Ishikawa (cell line): ENCODE measurements at regions not wholly inside any gene's neighbourhood (a gene's known extent, or its start where the extent isn't known, plus 50 kb on each side); places are given as distances from the start of the nearest gene placed in this dataset.
A peak's percentile ranks its signal among the peaks of the same experiment; 100 is the strongest.

Source experiments
- CEBPB ChIP-seq: IDR thresholded peaks from 2 replicates; pipeline ENCODE4 v1.6.1; 2012
- CREB1 ChIP-seq: IDR thresholded peaks from 2 replicates; pipeline ENCODE4 v1.6.1; 2012; ENCODE audit warnings: low read depth
- EGR1 ChIP-seq: IDR thresholded peaks from 2 replicates; pipeline ENCODE4 v1.6.1; 2012
- EP300 ChIP-seq: IDR thresholded peaks from 2 replicates; pipeline ENCODE4 v1.6.1; 2012; ENCODE audit warnings: borderline replicate concordance
- FOXM1 ChIP-seq: IDR thresholded peaks from 2 replicates; pipeline ENCODE4 v1.6.1; 2012; ENCODE audit warnings: low read depth, borderline replicate concordance
- MAX ChIP-seq: IDR thresholded peaks from 2 replicates; pipeline ENCODE4 v1.6.1; 2012
- NFIC ChIP-seq: IDR thresholded peaks from 2 replicates; pipeline ENCODE4 v1.6.1; 2012
- RAD21 ChIP-seq: IDR thresholded peaks from 2 replicates; pipeline ENCODE4 v1.6.1; 2012; ENCODE audit warnings: low read depth
- REST ChIP-seq: IDR thresholded peaks from 2 replicates; pipeline ENCODE4 v1.6.1; 2012; ENCODE audit warnings: low read depth, mild to moderate bottlenecking
- TAF1 ChIP-seq: IDR thresholded peaks from 2 replicates; pipeline ENCODE4 v1.6.1; 2012; ENCODE audit warnings: low read depth, mild to moderate bottlenecking
- TCF12 ChIP-seq: IDR thresholded peaks from 2 replicates; pipeline ENCODE4 v1.6.1; 2012; ENCODE audit warnings: low read depth
- TEAD4 ChIP-seq: IDR thresholded peaks from 2 replicates; pipeline ENCODE4 v1.6.1; 2012
- USF1 ChIP-seq: IDR thresholded peaks from 2 replicates; pipeline ENCODE4 v1.6.1; 2012
- YY1 ChIP-seq: IDR thresholded peaks from 2 replicates; pipeline ENCODE4 v1.6.1; 2012; ENCODE audit warnings: low read depth
- ZBTB7A ChIP-seq: IDR thresholded peaks from 2 replicates; pipeline ENCODE4 v1.6.1; 2012; ENCODE audit warnings: low read depth

GRCh38 chr17:72393553-72393952, 272.7 kb downstream of the SOX9 start:
- peak; percentile 23; the same call in 1 of the 2 replicates for TF ChIP-seq MAX
- no peak for TF ChIP-seq RAD21
- no peak for TF ChIP-seq EGR1
- TF ChIP-seq EP300, result no peak
- TF ChIP-seq NFIC, result no peak
- no peak for TF ChIP-seq ZBTB7A
- no peak for TF ChIP-seq YY1

GRCh38 chr17:72394531-72394930, 273.7 kb downstream of the SOX9 start:
- no peak for TF ChIP-seq ZBTB7A
- no peak for TF ChIP-seq TEAD4
- TF ChIP-seq CEBPB, result no peak
- TF ChIP-seq TAF1, result no peak
- TF ChIP-seq FOXM1, result no peak
- TF ChIP-seq NFIC, result no peak
- no peak for TF ChIP-seq YY1
- TF ChIP-seq RAD21, result no peak

- TF ChIP-seq USF1 (no peak), FOXM1 (no peak), TAF1 (no peak), CREB1 (no peak), TEAD4 (no peak), ZBTB7A (no peak), REST (no peak), NFIC (no peak), CEBPB (no peak), TCF12 (no peak), EP300 (no peak), EGR1 (no peak), YY1 (no peak), MAX (no peak)
Measured at GRCh38 chr17:72396121-72396520, 275.3 kb downstream of the SOX9 start.

GRCh38 chr17:72397223-72397667, 276.4 kb downstream of the SOX9 start:
- TF ChIP-seq ZBTB7A (no peak), TEAD4 (no peak), MAX (no peak), USF1 (no peak), EP300 (no peak), FOXM1 (no peak), TCF12 (no peak), TAF1 (no peak), RAD21 (no peak), EGR1 (no peak), NFIC (no peak)

- TF ChIP-seq FOXM1 (no peak), REST (no peak), CREB1 (no peak), CEBPB (no peak), EP300 (no peak), MAX (no peak), USF1 (no peak), RAD21 (no peak), EGR1 (no peak)
Measured at GRCh38 chr17:72397687-72398086, 276.9 kb downstream of the SOX9 start.
